ENCODE measurements at regions not wholly inside any gene's neighbourhood (a gene's known extent, or its start where the extent isn't known, plus 50 kb on each side); places are given as distances from the start of the nearest gene placed in this dataset.

DNA sequence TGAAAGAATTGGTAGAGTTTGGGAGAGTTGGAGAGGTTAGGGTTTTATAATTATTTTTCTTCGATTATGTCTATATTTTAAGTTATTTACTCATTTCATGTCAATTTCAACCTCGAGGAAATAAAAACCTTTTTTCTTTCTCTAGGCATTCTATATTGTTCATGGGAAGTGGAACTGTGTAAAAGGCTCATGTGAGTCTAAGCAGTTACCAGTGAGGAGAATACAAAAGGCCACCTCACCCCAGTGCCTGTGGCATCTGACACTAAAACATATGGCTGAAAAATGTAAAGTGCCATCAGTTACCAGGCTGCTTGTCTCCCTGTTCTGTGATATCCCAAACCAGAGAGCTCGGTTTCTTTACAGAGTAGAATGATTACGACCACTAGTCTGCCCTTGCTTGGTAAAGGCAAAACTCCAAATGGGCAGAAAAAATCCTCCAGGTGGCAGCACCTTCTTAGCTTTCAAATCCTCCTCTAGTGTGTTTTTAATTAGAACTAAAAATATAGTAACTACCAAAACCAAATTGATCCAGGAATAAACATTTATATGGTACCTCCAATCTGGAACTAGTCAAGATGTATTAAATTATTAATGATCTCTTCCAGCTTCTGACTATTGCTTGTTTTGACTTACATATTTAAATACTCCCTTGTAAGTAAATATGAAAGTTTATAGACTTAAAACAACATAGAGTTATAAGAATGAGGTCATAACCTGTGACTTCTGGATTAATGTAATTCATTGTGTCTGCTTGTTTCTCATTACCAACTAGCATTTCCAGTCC is 122.6 kb upstream of the MCHR2 start:
- TF ChIP-seq GABPA (IDR thresholded peaks at IDR 0.05; ENCODE audit: low read depth) (no peak), CREB1 (IDR thresholded peaks at IDR 0.05; ENCODE audit: low read depth) (no peak), IRF4 (IDR thresholded peaks at IDR 0.05; ENCODE audit: low read depth, low read length) (no peak), CTCF (IDR thresholded peaks at IDR 0.05 in 2 of 3, conservative IDR thresholded peaks at IDR 0.05 in 1 of 3; ENCODE audit: control insufficient read depth in 2 of 3, extremely low read depth in 1 of 3, insufficient read depth in 1 of 3, low read depth in 3 of 3, low read length in 3 of 3) (peak; percentile 59 to 73 (median 63)), SP1 (IDR thresholded peaks at IDR 0.05; ENCODE audit: low read depth, low read length) (no peak), CHD2 (IDR thresholded peaks at IDR 0.05; ENCODE audit: borderline replicate concordance, low read depth, low read length) (no peak), MYC (IDR thresholded peaks at IDR 0.05; ENCODE audit: insufficient read depth, insufficient read length, insufficient replicate concordance, low read length, severe bottlenecking) (no peak)
- TF ChIP-seq, protein P1, sequence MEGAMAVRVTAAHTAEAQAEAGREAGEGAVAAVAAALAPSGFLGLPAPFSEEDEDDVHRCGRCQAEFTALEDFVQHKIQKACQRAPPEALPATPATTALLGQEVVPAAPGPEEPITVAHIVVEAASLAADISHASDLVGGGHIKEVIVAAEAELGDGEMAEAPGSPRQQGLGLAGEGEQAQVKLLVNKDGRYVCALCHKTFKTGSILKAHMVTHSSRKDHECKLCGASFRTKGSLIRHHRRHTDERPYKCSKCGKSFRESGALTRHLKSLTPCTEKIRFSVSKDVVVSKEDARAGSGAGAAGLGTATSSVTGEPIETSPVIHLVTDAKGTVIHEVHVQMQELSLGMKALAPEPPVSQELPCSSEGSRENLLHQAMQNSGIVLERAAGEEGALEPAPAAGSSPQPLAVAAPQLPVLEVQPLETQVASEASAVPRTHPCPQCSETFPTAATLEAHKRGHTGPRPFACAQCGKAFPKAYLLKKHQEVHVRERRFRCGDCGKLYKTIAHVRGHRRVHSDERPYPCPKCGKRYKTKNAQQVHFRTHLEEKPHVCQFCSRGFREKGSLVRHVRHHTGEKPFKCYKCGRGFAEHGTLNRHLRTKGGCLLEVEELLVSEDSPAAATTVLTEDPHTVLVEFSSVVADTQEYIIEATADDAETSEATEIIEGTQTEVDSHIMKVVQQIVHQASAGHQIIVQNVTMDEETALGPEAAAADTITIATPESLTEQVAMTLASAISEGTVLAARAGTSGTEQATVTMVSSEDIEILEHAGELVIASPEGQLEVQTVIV (IDR thresholded peaks at IDR 0.05; ENCODE audit: borderline replicate concordance, partially characterized antibody) = no peak
- TF ChIP-seq, protein P2, sequence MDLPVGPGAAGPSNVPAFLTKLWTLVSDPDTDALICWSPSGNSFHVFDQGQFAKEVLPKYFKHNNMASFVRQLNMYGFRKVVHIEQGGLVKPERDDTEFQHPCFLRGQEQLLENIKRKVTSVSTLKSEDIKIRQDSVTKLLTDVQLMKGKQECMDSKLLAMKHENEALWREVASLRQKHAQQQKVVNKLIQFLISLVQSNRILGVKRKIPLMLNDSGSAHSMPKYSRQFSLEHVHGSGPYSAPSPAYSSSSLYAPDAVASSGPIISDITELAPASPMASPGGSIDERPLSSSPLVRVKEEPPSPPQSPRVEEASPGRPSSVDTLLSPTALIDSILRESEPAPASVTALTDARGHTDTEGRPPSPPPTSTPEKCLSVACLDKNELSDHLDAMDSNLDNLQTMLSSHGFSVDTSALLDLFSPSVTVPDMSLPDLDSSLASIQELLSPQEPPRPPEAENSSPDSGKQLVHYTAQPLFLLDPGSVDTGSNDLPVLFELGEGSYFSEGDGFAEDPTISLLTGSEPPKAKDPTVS (IDR thresholded peaks at IDR 0.05; ENCODE audit: low read depth, low read length) = no peak

Data from GM12878 (cell line).